ENCODE measurements at regions not wholly inside any gene's neighbourhood (a gene's known extent, or its start where the extent isn't known, plus 50 kb on each side); places are given as distances from the start of the nearest gene placed in this dataset.

- no peaks in the 10 kb centered on the region for H3K36me3 ChIP-seq (replicated peaks; ENCODE audit: insufficient read depth, low read length)
- H2AFZ ChIP-seq (ENCODE audit: low read length), result no peak overlapping the region
- no peak overlapping the region for H3K27ac ChIP-seq (ENCODE audit: low read length)
- DNase-seq, result no peak
- no peaks in the 10 kb centered on the region for H3F3A ChIP-seq (ENCODE audit: insufficient read depth, low read length)
- 0 out of 2 replicates have a peak, but pooled peaks cover 4% of the 10 kb centered on the region for H3K27me3 ChIP-seq (replicated peaks; ENCODE audit: insufficient read depth, low read length)
- H3K4me2 ChIP-seq (ENCODE audit: low read depth, low read length), result no peak overlapping the region
- H4K20me1 ChIP-seq (ENCODE audit: insufficient read depth, low read length), result no peaks in the 10 kb centered on the region
- H3K9me3 ChIP-seq (replicated peaks; ENCODE audit: insufficient read depth, low read length), result no peaks in the 10 kb centered on the region
- no peak overlapping the region for H3K9ac ChIP-seq (ENCODE audit: low read length)
- no peak overlapping the region for H3K4me3 ChIP-seq (ENCODE audit: low read length)
- TF ChIP-seq EZH2phosphoT487 (IDR thresholded peaks at IDR 0.05; ENCODE audit: low read length) (no peak), EZH2 (optimal IDR thresholded peaks at IDR 0.05; ENCODE audit: low read depth, low read length) (no peak)
- TF ChIP-seq, protein P1, sequence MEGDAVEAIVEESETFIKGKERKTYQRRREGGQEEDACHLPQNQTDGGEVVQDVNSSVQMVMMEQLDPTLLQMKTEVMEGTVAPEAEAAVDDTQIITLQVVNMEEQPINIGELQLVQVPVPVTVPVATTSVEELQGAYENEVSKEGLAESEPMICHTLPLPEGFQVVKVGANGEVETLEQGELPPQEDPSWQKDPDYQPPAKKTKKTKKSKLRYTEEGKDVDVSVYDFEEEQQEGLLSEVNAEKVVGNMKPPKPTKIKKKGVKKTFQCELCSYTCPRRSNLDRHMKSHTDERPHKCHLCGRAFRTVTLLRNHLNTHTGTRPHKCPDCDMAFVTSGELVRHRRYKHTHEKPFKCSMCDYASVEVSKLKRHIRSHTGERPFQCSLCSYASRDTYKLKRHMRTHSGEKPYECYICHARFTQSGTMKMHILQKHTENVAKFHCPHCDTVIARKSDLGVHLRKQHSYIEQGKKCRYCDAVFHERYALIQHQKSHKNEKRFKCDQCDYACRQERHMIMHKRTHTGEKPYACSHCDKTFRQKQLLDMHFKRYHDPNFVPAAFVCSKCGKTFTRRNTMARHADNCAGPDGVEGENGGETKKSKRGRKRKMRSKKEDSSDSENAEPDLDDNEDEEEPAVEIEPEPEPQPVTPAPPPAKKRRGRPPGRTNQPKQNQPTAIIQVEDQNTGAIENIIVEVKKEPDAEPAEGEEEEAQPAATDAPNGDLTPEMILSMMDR (IDR thresholded peaks at IDR 0.05; ENCODE audit: low read length), result no peak
- H3K9me2 ChIP-seq (replicated peaks; ENCODE audit: insufficient read depth, low read length), result no peaks in the 10 kb centered on the region
- H3K79me2 ChIP-seq (ENCODE audit: low read length), result no peaks in the 10 kb centered on the region
- H3K4me1 ChIP-seq (ENCODE audit: low read length), result no peaks in the 10 kb centered on the region
Observed at GRCh38 chr10:131746785-131747184, 154.0 kb upstream of the PPP2R2D start.

DNA sequence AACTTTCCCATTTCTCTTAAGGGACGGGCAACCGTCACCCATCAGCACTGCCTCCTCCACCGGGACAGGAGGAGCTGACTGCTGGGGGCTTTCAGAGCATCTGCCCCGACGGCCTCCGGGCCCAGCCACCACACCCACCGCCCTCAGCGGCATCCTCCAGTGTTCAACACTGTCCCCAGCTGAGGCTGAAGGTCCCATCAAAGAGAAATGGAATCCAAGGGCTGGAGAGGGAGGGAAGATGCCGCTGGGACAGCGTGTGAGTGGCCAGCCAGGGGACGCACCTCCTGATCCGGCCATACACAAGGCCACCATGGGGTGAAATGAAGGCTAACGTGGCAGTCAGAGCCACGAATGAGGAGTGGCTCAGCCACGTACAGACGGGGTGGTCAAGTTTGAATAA, 153.6 kb upstream of the PPP2R2D start:
- Histone ChIP-seq H3K9me3 (replicated peaks; ENCODE audit: insufficient read depth, low read length) (no peaks in the 10 kb centered on the region), H3K9me2 (replicated peaks; ENCODE audit: insufficient read depth, low read length) (no peaks in the 10 kb centered on the region), H3K27me3 (replicated peaks; ENCODE audit: insufficient read depth, low read length) (peaks cover 4% of the 10 kb centered on the region; the same call in 1 of the 2 replicates), H4K20me1 (ENCODE audit: insufficient read depth, low read length) (no peaks in the 10 kb centered on the region), H3K4me1 (ENCODE audit: low read length) (no peaks in the 10 kb centered on the region), H3F3A (ENCODE audit: insufficient read depth, low read length) (no peaks in the 10 kb centered on the region), H3K4me3 (ENCODE audit: low read length) (no peak overlapping the region), H3K79me2 (ENCODE audit: low read length) (no peaks in the 10 kb centered on the region), H3K36me3 (replicated peaks; ENCODE audit: insufficient read depth, low read length) (no peaks in the 10 kb centered on the region), H3K4me2 (ENCODE audit: low read depth, low read length) (no peak overlapping the region), H3K27ac (ENCODE audit: low read length) (no peak overlapping the region), H3K9ac (ENCODE audit: low read length) (no peak overlapping the region), H2AFZ (ENCODE audit: low read length) (no peak overlapping the region)
- TF ChIP-seq EZH2 (optimal IDR thresholded peaks at IDR 0.05; ENCODE audit: low read depth, low read length) (no peak), EZH2phosphoT487 (IDR thresholded peaks at IDR 0.05; ENCODE audit: low read length) (no peak)
- TF ChIP-seq, protein P1 (IDR thresholded peaks at IDR 0.05; ENCODE audit: low read length), result no peak
- DNase-seq, result no peak

GRCh38 chr10:131747791-131748190, 153.0 kb upstream of the PPP2R2D start:
- no peaks in the 10 kb centered on the region for H3F3A ChIP-seq (ENCODE audit: insufficient read depth, low read length)
- no peak overlapping the region for H3K9ac ChIP-seq (ENCODE audit: low read length)
- H3K36me3 ChIP-seq (replicated peaks; ENCODE audit: insufficient read depth, low read length), result no peaks in the 10 kb centered on the region
- H2AFZ ChIP-seq (ENCODE audit: low read length), result no peak overlapping the region
- TF ChIP-seq EZH2 (optimal IDR thresholded peaks at IDR 0.05; ENCODE audit: low read depth, low read length) (no peak), EZH2phosphoT487 (IDR thresholded peaks at IDR 0.05; ENCODE audit: low read length) (no peak)
- TF ChIP-seq, protein P1 (IDR thresholded peaks at IDR 0.05; ENCODE audit: low read length), result no peak
- H3K9me3 ChIP-seq (replicated peaks; ENCODE audit: insufficient read depth, low read length), result no peaks in the 10 kb centered on the region
- H3K27ac ChIP-seq (ENCODE audit: low read length), result no peak overlapping the region
- H3K9me2 ChIP-seq (replicated peaks; ENCODE audit: insufficient read depth, low read length), result no peaks in the 10 kb centered on the region
- no peak for DNase-seq
- H3K4me3 ChIP-seq (ENCODE audit: low read length), result no peak overlapping the region
- peaks cover 4% of the 10 kb centered on the region; the same call in 1 of the 2 replicates for H3K27me3 ChIP-seq (replicated peaks; ENCODE audit: insufficient read depth, low read length)
- no peak overlapping the region for H3K4me2 ChIP-seq (ENCODE audit: low read depth, low read length)
- H4K20me1 ChIP-seq (ENCODE audit: insufficient read depth, low read length), result no peaks in the 10 kb centered on the region
- H3K79me2 ChIP-seq (ENCODE audit: low read length), result no peaks in the 10 kb centered on the region
- H3K4me1 ChIP-seq (ENCODE audit: low read length), result no peaks in the 10 kb centered on the region

All from MM.1S (cell line).